ENCODE measurements at regions not wholly inside any gene's neighbourhood (a gene's known extent, or its start where the extent isn't known, plus 50 kb on each side); places are given as distances from the start of the nearest gene placed in this dataset.

- TF ChIP-seq CTCF (IDR thresholded peaks at IDR 0.05) (no peak), POLR2A (IDR thresholded peaks at IDR 0.05) (no peak)
Measured at GRCh38 chr4:127082986-127083385, 549.8 kb upstream of the INTU start.

All from Peyer's patch (tissue), 4 donors.